ENCODE measurements at regions not wholly inside any gene's neighbourhood (a gene's known extent, or its start where the extent isn't known, plus 50 kb on each side); places are given as distances from the start of the nearest gene placed in this dataset.
"Not testable (repeated sequence)": the region's sequence is repeated elsewhere in the genome, so short reads cannot be mapped to it uniquely, and the experiment has no call there.

DNA sequence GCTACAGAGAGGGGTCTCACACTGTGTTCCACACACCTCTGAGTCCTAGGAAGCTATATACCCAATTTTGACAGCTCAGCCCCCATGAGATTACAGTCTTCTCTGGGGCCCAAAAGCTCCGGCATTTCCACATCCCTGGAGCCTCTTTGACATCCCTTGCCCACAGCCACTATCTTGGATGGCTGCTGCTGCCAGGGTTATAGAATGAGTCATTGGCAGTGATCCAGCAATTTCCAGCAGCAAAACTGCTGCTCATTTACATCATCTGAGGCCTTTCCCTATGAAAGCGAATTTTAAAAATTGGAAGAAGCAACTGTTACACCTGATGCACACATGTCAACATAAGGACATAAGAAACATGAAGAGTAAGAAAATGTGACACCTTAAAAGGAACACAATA lies 590.7 kb downstream of the MEI4 start:
- DNase-seq, result no peak

DNA sequence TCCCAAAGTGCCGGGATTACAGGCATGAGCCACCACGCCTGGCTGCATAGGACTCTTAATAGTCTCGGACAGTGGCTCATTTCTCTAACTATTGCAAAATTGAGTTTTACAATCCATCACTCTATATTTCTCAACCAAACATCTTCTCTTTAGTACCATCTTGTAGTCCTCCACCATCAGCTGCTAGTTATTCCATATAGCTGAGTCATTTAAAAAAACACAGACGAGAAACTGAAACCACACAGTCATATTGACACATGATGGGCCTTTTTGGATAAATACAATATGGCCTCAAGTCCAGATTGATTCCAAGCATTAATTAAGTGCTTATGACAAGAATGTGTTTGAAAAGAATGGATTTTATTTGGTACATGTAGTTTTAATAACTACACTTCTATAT lies 599.1 kb downstream of the MEI4 start:
- DNase-seq, result no peak

DNA sequence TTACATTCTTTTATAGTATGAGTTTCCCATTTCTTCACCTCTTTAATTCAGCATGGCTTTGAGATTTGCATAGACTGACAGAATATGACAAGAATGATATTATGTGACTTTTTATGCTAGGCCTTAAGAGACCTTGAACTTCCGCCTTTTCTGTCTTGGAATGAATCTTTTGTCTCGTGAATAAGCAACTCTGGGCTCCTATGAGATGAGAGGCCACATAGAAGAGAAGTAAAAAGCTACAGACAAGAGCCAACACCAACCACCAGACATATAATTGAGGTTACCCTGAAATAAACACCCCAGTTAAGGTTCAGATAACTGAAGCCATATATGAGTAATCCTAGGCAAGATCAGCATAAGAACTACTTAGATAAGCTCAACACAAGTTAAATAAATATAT lies 600.8 kb downstream of the MEI4 start:
- DNase-seq, result no peak

DNA sequence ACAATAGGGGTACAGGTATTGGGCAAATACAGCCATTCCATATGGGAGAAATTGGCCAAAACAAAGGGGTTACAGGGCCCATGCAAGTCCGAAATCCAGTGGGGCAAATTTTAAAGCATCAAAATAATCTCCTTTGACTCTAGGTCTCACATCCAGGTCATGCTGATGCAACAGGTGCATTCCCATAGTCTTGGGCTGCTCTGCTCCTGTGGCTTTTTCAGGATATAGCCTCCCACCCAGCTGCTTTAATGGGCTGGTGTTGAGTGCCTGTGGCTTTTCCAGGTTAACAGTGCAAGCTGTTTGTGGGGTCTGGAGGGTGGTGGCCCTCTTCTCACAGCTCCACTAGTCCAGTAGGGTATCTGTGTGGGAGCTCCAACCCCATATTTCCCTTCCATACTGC lies 607.1 kb downstream of the MEI4 start:
- DNase-seq, result no peak

DNA sequence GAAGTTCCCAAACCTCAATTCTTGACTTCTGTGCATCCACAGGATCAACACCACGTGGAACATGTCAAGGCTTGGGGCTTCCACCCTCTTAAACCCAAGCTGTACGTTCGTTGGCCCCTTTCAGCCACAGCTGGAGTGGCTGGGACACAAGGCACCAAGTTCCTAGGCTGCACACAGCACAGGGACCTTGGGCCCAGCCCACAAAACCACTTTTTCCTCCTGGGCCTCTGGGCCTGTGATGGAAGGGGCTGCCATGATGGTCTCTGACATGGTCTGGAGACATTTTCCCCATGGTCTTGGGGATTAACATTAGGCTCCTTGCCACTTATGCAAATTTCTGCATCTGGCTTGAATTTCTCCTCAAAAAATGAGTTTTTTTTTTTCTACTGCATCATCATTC lies 606.9 kb upstream of the IRAK1BP1 start:
- not testable (repeated sequence) for DNase-seq

DNA sequence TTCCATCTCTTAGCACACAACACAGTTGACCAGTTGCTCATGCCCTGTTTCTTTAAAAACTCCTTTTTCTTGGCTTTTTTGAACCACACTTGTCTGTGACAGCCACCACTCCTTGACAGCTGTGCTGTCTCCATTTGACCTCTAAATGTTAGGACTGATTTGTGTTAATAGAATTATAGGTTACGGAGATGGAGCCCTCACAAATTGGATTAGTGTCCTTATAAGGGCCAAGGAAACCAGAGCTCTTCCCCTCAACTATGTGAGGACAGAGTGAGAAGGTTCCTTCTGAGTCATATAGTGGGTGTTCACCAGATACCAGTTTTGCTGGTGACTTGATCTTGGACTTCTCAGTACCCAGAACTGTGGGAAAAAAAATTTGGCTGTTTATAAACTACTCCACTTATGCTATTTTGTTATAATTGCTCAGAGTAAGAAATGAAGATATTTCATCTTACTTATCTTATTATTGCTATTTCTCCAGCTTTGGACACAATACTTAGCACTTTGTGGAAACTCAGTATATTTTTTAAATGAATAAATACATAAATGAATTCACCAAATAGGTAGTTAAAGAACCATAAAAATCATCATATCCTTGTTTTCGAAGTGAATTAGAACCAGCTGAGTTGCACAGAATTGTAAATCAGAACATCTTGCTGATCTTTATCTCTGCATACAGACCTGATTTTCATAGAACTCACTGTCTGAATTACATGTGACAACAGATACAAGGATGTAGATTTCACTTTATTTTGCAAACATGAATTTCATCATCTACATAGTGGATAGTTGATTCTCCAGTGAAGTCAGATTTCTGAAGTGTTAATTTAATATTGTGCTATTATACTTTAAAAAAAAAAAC lies 598.5 kb upstream of the IRAK1BP1 start:
- DNase-seq, result no peak

DNA sequence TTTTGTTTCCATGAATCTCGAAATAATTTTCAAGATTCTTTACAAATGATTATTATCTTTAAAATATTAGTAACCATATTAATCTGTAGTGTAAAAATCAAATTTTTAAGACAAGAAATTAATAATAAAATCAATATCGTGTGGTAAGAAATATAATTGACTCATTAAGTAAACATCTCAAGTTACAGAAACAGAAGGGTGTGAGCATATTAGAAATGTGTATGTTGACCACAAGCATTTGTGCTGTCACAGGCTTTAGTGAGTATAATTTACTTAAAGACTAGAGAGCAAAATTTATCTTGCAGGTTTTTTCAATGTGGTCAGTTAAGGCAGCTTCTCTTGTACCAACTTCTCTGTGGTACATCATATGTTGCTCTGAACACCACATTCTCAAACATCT lies 566.5 kb upstream of the IRAK1BP1 start:
- DNase-seq, result no peak

DNA sequence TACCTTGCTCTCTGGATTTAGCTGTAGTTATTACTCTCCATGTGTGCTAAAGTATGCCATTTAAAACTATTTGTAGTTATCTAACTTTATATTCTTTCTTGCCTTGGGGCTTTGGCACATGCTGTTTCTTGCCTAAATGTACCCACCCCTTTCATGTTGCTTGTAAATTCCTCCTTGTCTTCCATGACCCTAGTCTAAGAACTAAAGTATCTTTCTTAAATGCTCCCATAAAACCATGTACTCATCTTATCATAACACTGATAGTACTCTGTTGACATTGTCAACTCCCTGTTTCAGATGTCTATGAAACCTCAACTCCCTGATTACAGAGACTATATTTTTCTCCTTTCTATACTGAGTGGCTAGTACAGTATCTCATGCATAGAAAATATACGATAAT lies 564.9 kb upstream of the IRAK1BP1 start:
- DNase-seq, result no peak

DNA sequence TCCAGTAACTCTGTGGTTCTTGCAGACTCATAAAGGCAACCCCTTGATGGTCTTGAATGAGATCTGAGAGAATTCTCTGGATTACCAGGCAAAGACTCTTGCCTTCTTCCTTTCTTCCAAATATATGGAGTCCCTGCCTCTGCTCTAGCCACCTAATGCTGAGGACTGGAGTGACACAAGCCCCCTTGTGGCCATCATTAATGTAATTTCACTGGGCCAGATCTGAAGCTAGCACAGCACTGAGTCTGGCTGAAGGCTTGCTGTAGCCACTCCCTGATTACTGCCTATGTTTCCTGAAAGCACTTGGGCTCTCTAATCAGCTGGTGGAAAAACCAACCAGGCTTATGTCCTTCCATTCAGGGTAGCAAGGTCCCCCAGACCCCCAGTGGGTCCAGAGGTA lies 559.3 kb upstream of the IRAK1BP1 start:
- no peak for DNase-seq

DNA sequence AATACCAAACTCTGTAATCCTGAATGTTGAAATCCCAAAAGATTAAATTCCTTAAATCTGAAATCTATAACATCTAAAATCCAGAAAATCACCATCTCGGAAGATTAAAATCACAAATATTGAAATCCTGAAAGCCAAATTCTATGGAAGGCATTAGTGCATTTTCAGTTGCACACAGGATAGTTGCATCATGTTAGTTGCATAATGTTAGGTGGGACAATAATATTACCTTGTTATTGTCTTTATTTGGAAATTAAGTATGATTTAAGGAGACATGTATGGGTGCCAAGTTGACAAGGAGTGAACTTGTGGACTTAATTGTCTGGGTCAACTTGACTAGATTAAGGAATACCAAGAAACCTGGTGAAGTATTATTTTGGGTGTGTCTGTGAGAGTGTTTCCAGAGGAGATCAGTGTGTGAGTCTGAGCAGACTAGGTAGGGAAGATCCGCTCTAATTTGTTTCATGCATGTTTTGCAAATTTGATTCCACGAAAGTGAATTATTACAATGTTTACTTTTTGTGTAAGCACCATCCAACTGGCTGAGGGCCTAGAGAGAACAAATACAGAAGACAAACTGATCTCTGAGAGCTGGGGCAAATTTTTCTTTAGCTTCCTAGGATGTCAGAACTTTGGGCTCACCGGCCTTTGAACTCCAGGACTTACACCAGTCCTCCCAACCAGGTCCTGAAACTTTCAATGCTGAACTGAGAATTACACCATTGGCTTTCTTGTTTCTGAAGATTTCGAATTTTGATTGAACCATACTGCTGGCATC lies 545.1 kb upstream of the IRAK1BP1 start:
- DNase-seq, result no peak

DNA sequence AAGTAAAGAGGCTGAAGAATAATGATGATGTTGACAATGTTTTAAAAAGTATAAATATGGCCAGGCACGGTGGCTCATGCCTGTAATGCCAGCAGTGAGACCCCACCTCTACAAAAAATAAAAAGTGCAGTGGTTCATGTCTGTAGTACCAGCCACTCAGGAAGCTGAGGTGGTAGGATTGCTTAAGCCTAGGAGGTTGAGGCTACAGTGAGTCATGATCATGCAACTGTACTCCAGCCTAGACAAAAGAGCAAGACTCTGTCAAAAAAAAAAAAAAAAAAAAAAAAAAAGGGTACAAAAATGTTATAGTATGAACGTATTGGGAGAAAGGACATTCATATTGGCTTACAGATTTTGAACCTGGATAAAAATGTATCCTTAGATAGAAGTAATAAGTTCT lies 543.1 kb upstream of the IRAK1BP1 start:
- DNase-seq, result no peak

DNA sequence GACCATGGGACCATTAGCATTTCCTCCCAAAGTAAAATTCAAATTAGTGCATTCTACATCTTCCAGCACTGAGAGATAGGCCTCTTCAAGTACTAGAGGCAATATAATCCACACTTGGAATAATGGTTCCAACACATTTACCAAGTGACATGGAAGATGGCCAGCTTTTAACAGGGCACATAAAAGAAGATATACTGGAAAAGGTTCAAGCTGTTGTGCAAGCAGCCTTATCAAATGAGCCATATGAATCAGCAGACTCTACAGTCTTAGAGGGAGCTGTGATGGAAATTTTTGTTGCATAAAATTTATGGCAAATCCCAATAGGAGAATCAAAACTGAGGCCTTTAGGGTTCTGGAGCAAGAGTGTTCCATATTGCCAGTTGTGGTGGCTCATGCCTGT lies 526.6 kb upstream of the IRAK1BP1 start:
- DNase-seq, result no peak

DNA sequence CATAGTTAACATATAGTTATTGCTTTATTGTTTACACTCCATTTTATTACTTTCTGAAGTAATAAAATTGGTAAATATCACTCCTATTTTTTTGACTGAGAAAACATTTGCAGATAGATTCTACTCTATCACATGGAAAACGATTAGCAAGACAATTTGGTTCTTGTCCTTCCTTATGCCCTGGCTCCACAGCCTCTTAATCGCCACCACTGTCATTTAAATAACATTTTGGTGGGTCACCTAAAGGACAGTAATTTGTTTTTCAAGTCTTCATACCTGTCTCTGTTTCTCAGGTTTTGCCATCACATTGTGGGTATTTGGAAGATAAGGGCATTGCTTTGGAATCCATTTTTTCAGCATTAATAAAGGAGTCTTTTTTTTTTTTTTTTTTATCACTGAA lies 521.5 kb upstream of the IRAK1BP1 start:
- no peak for DNase-seq

DNA sequence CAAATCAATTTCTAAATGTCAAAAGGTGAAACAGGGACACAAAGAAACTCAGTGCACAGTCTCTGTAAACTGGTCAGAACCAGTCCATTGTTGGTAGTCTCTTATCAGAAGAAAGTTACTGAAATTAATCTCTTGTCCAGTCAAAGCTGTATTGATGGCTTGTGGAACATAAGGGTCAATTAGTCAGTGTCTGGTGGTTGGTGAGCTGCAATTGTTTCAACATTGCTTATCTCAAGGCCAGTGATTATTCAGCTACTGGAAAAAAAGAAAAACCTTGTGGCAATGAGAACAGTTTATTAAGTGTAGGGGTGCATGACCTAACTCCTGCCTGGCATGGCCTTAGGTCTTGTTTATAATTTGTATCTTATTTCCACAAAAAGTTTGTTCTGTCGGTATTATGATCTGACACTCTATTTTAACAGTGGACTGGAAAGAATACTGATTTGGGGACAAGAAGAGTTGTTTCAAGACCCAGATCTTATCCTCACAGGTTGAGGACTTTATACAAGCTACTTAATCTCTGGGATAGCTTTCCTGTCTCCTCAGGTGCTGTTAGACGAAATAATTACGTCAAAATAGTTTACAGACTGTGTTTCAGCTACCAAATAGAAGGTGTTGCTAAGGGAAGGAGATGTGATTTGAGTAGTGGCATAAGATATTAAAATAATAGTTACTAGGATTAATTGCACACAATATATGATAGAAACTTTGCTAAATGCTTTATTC lies 520.0 kb upstream of the IRAK1BP1 start:
- no peak for DNase-seq

DNA sequence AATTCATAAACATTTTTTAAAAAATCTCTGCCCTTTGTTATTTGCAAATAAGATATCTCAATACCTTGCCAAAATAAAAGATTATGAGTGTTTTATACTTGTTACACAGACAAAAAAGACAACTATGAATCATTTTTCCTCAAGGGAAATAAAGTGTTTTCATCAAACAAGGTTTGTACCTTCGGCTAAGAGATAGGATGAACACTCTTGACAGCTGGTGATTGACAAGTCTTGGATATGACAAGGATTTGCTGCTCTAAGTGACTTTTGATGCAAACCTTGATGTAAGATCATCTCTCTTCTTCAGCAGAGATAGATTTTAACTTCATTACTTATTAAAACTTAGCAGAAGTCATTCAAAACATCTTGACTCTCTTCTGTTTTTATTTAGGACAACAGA lies 514.3 kb upstream of the IRAK1BP1 start:
- DNase-seq, result no peak

DNA sequence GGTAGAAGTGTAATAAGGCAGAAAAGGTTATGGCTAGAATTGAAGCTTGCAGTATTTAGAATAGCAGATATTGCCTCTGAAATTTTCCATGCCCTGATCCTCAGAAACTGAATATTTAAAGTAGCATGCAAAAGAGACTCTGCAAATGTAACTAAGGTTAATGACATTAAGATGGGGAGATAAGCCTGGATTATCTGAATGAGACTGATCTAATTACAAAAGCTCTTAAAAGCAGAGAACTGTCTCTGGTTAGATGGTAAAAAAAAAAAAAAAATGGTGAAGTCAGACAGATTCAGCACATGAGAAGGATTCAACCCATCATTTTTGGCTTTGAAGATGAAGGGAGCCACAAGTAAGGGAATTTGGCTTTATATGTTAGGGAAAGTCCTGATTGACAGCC lies 503.7 kb upstream of the IRAK1BP1 start:
- DNase-seq, result no peak

DNA sequence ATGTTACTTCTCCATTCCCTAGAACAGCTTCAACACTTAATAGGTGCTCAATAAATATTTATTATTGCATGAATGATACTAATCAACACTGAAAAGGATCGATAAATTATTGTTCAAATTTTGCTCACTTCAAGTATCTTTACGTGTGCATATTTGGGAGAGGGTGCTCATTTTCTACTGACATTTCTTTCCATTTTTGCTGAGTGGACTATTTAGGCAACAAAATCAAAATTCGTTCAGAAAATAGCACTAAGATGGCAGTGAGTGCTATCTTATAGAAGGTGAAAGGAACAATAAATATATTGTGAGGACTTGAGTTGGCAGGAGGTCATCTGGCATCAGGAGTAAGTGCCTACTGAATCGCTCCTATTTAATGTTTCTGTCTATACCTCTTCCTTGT lies 501.9 kb upstream of the IRAK1BP1 start:
- DNase-seq, result no peak

DNA sequence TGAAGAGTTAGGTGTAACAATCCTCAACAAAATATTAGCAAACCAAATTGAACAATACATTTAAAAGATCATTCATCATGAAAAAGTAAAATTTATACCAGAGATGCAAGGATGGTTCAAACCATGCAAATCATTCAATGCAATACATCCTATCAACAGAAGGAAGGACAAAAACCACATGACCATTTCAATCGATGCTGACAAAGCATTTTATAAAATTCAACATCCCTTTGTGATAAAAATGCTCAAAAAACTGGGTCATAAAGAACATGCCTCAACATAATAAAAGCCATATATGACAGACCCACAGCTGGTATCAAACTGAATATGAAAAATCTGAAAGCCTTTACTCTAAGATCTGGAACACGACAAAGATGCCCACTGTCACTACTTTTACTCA lies 490.3 kb upstream of the IRAK1BP1 start:
- no peak for DNase-seq

DNA sequence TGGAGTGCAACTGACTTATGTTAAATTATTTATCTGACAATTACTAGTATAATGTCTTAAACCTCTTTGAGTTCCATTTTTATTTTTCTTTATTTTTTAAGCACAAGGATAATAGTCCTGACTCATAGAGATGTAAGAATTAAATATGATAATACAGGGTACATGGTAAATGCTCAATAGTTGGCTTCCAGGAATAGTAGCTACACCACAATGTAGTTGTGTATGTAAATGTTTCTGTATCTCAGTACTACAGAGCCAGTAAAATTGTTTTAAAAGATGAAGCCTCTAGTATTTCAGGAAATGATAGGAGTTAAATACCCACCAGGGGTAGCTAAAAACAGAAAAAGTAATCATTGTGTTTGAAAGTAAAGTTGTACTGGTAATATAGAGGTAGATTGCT lies 487.4 kb upstream of the IRAK1BP1 start:
- DNase-seq, result no peak

DNA sequence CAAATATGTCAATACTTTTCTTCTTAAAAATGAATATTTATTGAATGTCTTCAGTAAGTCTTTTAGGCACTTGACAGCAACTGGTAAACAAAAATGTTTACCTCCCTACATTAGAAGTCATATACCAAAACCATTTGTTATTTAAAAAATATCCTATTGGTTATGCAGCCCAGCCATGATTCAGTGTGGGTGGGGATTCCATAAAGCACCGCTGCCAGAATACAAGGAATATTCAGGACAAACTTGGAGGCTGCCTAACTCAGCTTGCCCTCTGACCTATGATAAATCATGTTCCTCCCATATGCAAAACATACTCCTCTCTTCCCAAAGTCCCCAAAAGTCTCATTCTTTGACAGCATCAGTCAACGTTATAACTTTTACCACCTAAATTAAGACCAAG lies 486.8 kb upstream of the IRAK1BP1 start:
- no peak for DNase-seq

DNA sequence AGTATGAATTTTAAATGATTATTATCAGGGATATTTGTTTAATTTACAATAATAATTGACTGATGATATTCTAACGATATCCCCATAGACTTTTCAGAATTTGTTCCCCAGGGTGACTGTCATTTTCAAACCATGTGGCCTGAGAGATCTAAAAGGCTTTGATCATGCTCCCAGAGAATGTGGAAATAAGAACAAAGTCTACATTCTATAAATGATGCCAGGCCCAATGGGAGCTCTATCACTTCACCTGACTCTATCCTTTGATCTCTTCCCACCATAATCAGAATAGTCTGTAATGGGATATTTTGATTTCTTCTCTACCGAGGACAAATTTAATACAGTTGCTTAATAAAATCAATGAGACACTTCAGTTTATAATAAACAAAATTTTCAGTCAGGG lies 483.4 kb upstream of the IRAK1BP1 start:
- DNase-seq, result no peak

DNA sequence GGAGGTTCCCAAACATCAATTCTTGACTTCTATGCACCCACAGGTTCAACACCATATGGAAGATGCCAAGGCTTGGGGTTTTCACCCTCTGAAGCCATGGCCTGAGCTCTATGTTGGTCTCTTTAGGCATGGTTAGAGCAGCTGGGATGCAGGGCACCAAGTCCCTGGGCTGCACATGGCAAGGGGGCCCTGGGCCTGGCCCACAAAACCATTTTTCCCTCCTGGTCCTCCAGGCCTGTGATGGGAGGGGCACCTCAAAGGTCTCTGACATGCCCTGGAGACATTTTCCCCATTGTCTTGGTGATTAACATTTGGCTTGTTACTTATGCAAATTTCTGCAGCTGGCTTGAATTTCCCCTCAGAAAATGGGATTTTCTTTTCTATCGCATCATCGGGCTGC lies 480.5 kb upstream of the IRAK1BP1 start:
- not testable (repeated sequence) for DNase-seq

DNA sequence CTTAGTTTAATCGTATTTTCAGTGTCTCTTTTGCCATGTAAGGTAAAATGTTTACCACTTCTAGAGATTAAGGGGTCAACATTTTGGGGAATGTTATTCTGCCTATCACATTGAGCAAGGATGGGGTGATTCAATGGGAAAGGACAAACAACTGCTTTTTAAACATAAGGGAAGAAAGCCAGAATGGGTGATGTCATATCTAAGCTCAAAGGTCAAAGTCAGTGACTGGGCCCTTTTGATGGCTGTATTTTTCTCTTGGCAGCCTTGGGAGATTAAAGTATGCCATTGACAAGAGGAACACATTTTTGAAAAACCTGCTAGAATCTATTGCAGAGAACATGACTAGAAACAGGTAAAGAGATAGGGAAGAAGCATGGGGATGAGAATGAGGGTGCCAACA lies 477.3 kb upstream of the IRAK1BP1 start:
- DNase-seq, result no peak

DNA sequence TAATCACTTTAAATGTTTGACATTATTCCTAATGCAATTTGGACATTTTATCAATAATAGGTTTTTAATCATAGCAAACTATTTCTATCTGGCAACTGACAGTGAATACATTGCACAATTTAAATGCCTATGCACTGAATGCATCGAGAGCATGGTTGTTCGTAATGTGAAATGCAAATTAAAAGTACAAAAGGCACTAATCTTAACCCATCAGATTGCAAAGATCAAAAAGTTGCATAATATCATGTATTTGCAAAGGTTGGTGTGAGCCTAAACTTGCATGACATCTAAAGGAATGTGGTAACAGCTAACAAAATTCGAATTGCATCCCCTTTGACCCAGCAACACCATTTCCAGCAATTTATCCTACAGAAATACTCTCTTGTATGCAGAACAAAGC lies 469.9 kb upstream of the IRAK1BP1 start:
- no peak for DNase-seq
